IMR-90 (cell line): ENCODE measurements at regions not wholly inside any gene's neighbourhood (a gene's known extent, or its start where the extent isn't known, plus 50 kb on each side); places are given as distances from the start of the nearest gene placed in this dataset.

ENCODE experiments used
- ATAC-seq: fragments of 200-7000 bp; cut with Tn5 transposase; 2 replicates; pipeline ENCODE4 v1.9.1; 2020; ENCODE audit warnings: low read depth, mild to moderate bottlenecking, moderate library complexity
- BruUV-seq: library from RNA; stranded (reverse); fragments of 400-500 nt; replicated peaks from 2 replicates; lab custom pipeline; 2021; lab: Mats Ljungman, UMichigan
- CTCF ChIA-PET: fragments of 300-600 bp; formaldehyde crosslinking; extraction: SDS; loops from one replicate; lab custom pipeline; 2021; ENCODE audit warnings: antibody characterized with exemption; lab: Yijun Ruan, JAX
- POLR2A ChIA-PET: fragments of 300-600 bp; sonication (Branson Sonifier 250); formaldehyde crosslinking; loops from one replicate; lab custom pipeline; 2022; ENCODE audit warnings: antibody characterized with exemption; ENCODE audit not compliant: unreplicated experiment; lab: Charles Lee
- DNase-seq: peaks from one replicate; pipeline ENCODE4 v3.0.0; 2013
- H2AFZ ChIP-seq: replicated peaks from 2 replicates; pipeline ENCODE3; 2013; ENCODE audit warnings: low read length, mild to moderate bottlenecking; ENCODE audit not compliant: poor library complexity
- H2AK5ac ChIP-seq: 2 replicates; pipeline ENCODE4 v1.6.1; 2013; ENCODE audit warnings: low read depth, low read length, inconsistent platforms
- H2AK9ac ChIP-seq: replicated peaks from 2 replicates; pipeline ENCODE3; 2013; ENCODE audit warnings: mild to moderate bottlenecking, low read depth, low read length, moderate library complexity; ENCODE audit not compliant: poor library complexity
- H2BK120ac ChIP-seq: 2 replicates; pipeline ENCODE4 v1.6.1; 2013; ENCODE audit warnings: low read depth, low read length, inconsistent platforms
- H2BK15ac ChIP-seq: 3 replicates; pipeline ENCODE4 v1.6.1; 2013; ENCODE audit warnings: low read depth, low read length, inconsistent platforms
- H2BK20ac ChIP-seq: 2 replicates; pipeline ENCODE4 v1.6.1; 2013; ENCODE audit warnings: low read depth, mild to moderate bottlenecking, inconsistent platforms, low read length, moderate library complexity
- H2BK5ac ChIP-seq: 2 replicates; pipeline ENCODE4 v1.6.1; 2013; ENCODE audit warnings: mild to moderate bottlenecking, low read depth, low read length, inconsistent platforms; ENCODE audit not compliant: poor library complexity, severe bottlenecking
- H3K14ac ChIP-seq: replicated peaks from 2 replicates; pipeline ENCODE4 v1.6.1; 2013; ENCODE audit warnings: low read depth, low read length, inconsistent platforms
- H3K18ac ChIP-seq: 2 replicates; pipeline ENCODE4 v1.6.1; 2013; ENCODE audit warnings: low read depth, low read length, control low read depth
- H3K23ac ChIP-seq: 2 replicates; pipeline ENCODE4 v1.6.1; 2013; ENCODE audit warnings: low read depth, low read length, inconsistent platforms
- H3K27ac ChIP-seq: 2 replicates; pipeline ENCODE4 v1.5.1; 2013; ENCODE audit warnings: mild to moderate bottlenecking, control low read depth, low read length; ENCODE audit not compliant: insufficient read depth
- H3K27me3 ChIP-seq: 2 replicates; pipeline ENCODE4 v1.6.1; 2013; ENCODE audit warnings: low read length; ENCODE audit not compliant: control insufficient read depth, insufficient read depth
- H3K36me3 ChIP-seq: 2 replicates; pipeline ENCODE4 v1.6.1; 2013; ENCODE audit warnings: low read length, mixed read lengths; ENCODE audit not compliant: control insufficient read depth, insufficient read depth
- H3K4ac ChIP-seq: 2 replicates; pipeline ENCODE4 v1.6.1; 2013; ENCODE audit warnings: low read depth, low read length, inconsistent platforms
- H3K4me1 ChIP-seq: 2 replicates; pipeline ENCODE4 v1.6.1; 2013; ENCODE audit warnings: low read length, mixed read lengths; ENCODE audit not compliant: control insufficient read depth, insufficient read depth
- H3K4me2 ChIP-seq: 2 replicates; pipeline ENCODE4 v1.6.1; 2013; ENCODE audit warnings: low read depth, mild to moderate bottlenecking, control low read depth, low read length, moderate library complexity
- H3K4me3 ChIP-seq: 2 replicates; pipeline ENCODE4 v1.5.1; 2013; ENCODE audit warnings: low read depth, mild to moderate bottlenecking, control low read depth, low read length, moderate library complexity; ENCODE audit not compliant: insufficient read depth
- H3K56ac ChIP-seq: 2 replicates; pipeline ENCODE4 v1.6.1; 2013; ENCODE audit warnings: low read length, inconsistent platforms; ENCODE audit not compliant: insufficient read depth; ENCODE audit errors: extremely low read depth
- H3K79me1 ChIP-seq, 2 experiments: 2 replicates each; pipeline ENCODE4 v1.6.1; 2013; ENCODE audit warnings: low read length in 2 of 2, inconsistent platforms in 1 of 2, low read depth in 1 of 2
- H3K9ac ChIP-seq: 2 replicates; pipeline ENCODE4 v1.6.1; 2013; ENCODE audit warnings: low read depth, low read length, control low read depth
- H3K9me1 ChIP-seq: 2 replicates; pipeline ENCODE4 v1.6.1; 2013; ENCODE audit warnings: low read length, inconsistent platforms; ENCODE audit not compliant: insufficient read depth
- H3K9me3 ChIP-seq: 2 replicates; pipeline ENCODE4 v1.6.1; 2013; ENCODE audit warnings: low read length; ENCODE audit not compliant: control insufficient read depth, insufficient read depth
- H4K20me1 ChIP-seq: 2 replicates; pipeline ENCODE4 v1.6.1; 2013; ENCODE audit warnings: low read length, inconsistent platforms; ENCODE audit not compliant: insufficient read depth
- H4K5ac ChIP-seq: 2 replicates; pipeline ENCODE4 v1.6.1; 2013; ENCODE audit warnings: mild to moderate bottlenecking, low read depth, low read length, control low read depth
- H4K8ac ChIP-seq, 2 experiments: 2 replicates each; pipeline ENCODE4 v1.6.1; 2013; ENCODE audit warnings: low read depth in 2 of 2, low read length in 2 of 2, control low read depth in 1 of 2, inconsistent platforms in 1 of 2
- H4K91ac ChIP-seq: 2 replicates; pipeline ENCODE4 v1.6.1; 2013; ENCODE audit warnings: low read depth, low read length, inconsistent platforms; ENCODE audit not compliant: insufficient read depth
- BHLHE40 ChIP-seq: fragments of 150-350 bp; IDR thresholded peaks from 2 replicates; pipeline ENCODE4 v1.6.1; 2016; ENCODE audit warnings: mild to moderate bottlenecking, low read depth, low read length
- CEBPB ChIP-seq: IDR thresholded peaks from 2 replicates; pipeline ENCODE4 v1.6.1; 2012; ENCODE audit warnings: low read depth, low read length, improper control_type of control experiment
- CHD1 ChIP-seq: IDR thresholded peaks from 2 replicates; pipeline ENCODE4 v1.6.1; 2012; ENCODE audit warnings: low read depth, low read length, improper control_type of control experiment
- ELK1 ChIP-seq: fragments of 150-350 bp; IDR thresholded peaks from 2 replicates; pipeline ENCODE4 v1.6.1; 2016; ENCODE audit warnings: low read depth, mild to moderate bottlenecking, low read length, moderate library complexity, borderline replicate concordance
- FOS ChIP-seq: fragments of 150-350 bp; IDR thresholded peaks from 2 replicates; pipeline ENCODE4 v1.6.1; 2016; ENCODE audit warnings: low read depth, low read length
- MAFK ChIP-seq: IDR thresholded peaks from 2 replicates; pipeline ENCODE4 v1.6.1; 2012; ENCODE audit warnings: low read depth, low read length, improper control_type of control experiment
- MAZ ChIP-seq: IDR thresholded peaks from 2 replicates; pipeline ENCODE4 v1.6.1; 2012; ENCODE audit warnings: low read depth, mild to moderate bottlenecking, low read length, improper control_type of control experiment, moderate library complexity, borderline replicate concordance
- MXI1 ChIP-seq: IDR thresholded peaks from 2 replicates; pipeline ENCODE4 v1.6.1; 2012; ENCODE audit warnings: low read depth, mild to moderate bottlenecking, low read length, moderate library complexity, borderline replicate concordance
- NFE2L2 ChIP-seq: fragments of 150-350 bp; IDR thresholded peaks from 2 replicates; pipeline ENCODE4 v1.6.1; 2016; ENCODE audit warnings: low read depth, mild to moderate bottlenecking, low read length
- POLR2A ChIP-seq: IDR thresholded peaks from 2 replicates; pipeline ENCODE4 v1.6.1; 2012; ENCODE audit warnings: mild to moderate bottlenecking, low read depth, low read length
- RAD21 ChIP-seq: IDR thresholded peaks from 2 replicates; pipeline ENCODE4 v1.6.1; 2012; ENCODE audit warnings: low read length, improper control_type of control experiment
- RCOR1 ChIP-seq: IDR thresholded peaks from 2 replicates; pipeline ENCODE4 v1.6.1; 2012; ENCODE audit warnings: mild to moderate bottlenecking, low read length, improper control_type of control experiment; ENCODE audit not compliant: insufficient replicate concordance
- RFX5 ChIP-seq: IDR thresholded peaks from 2 replicates; pipeline ENCODE4 v1.8.0; 2012; ENCODE audit warnings: low read depth, mild to moderate bottlenecking, low read length, moderate library complexity
- SMC3 ChIP-seq: fragments of 150-350 bp; IDR thresholded peaks from 2 replicates; pipeline ENCODE4 v1.6.1; 2016; ENCODE audit warnings: low read depth, mild to moderate bottlenecking, antibody characterized with exemption, low read length, moderate library complexity
- USF2 ChIP-seq: fragments of 150-350 bp; IDR thresholded peaks from 2 replicates; pipeline ENCODE4 v1.6.1; 2017; ENCODE audit warnings: mild to moderate bottlenecking, antibody characterized with exemption, low read length, low read depth
- WGBS, 2 experiments: methylation state at CpG; one replicate each; pipeline versions ENCODE4 v1.1.5 to v1.1.7; 2013; ENCODE audit warnings: missing lambda C conversion rate in 2 of 2; ENCODE audit not compliant: insufficient read length in 1 of 2; ENCODE audit errors: extremely low coverage in 2 of 2; 5-methylcytosine and 5-hydroxymethylcytosine counted together
- dilution Hi-C: fragments of 300-500 bp; cut with HindIII; formaldehyde crosslinking; loops from one replicate; pipeline ENCODE4 v1.14.3; 2018; ENCODE audit warnings: low sequenced_read_pairs; ENCODE audit not compliant: unreplicated experiment
- in situ Hi-C: fragments of 300-500 bp; cut with MboI; formaldehyde crosslinking; loops from 3 replicates; pipeline ENCODE4 v1.14.3; 2019; ENCODE audit warnings: low sequenced_read_pairs, inconsistent platforms, mixed read lengths
- intact Hi-C: fragments of 100-400 bp; cut with micrococcal nuclease; formaldehyde crosslinking; loops from 2 replicates; pipeline ENCODE4 v1.10.0; 2022

- Histone ChIP-seq H3K14ac (no peak overlapping the region), H4K20me1 (no peaks in the 10 kb centered on the region), H2AK9ac (no peak overlapping the region), H3K4ac (no peak overlapping the region), H3K4me2 (no peak overlapping the region), H4K5ac (no peak overlapping the region), H3K36me3 (no peaks in the 10 kb centered on the region), H3K18ac (no peak overlapping the region), H3K9me3 (no peaks in the 10 kb centered on the region; the same call in 1 of the 2 replicates), H3K23ac (no peak overlapping the region), H2BK120ac (no peak overlapping the region), H3K27me3 (no peaks in the 10 kb centered on the region), H3K9me1 (no peaks in the 10 kb centered on the region), H2AK5ac (no peak overlapping the region), H3K56ac (no peak overlapping the region), H2BK5ac (no peak overlapping the region), H2BK20ac (no peak overlapping the region), H3K4me3 (no peak overlapping the region), H3K79me1 (no peaks in the 10 kb centered on the region), H3K9ac (no peak overlapping the region), H3K27ac (no peak overlapping the region), H3K4me1 (peaks cover 6% of the 10 kb centered on the region; the same call in 1 of the 2 replicates), H4K91ac (no peak overlapping the region), H2BK15ac (no peak overlapping the region), H2AFZ (no peak overlapping the region), H4K8ac (no peak overlapping the region)
- BruUV-seq, result no TSS peak
- ATAC-seq, result no peak
- WGBS, 2 experiments, result 70% methylated on average over 2 of the region's 5 CpGs; no CpG with 5 or more reads in 1 of the 2 experiments
- in situ Hi-C loops, result no loop called here
- CTCF ChIA-PET, result no interaction called here
- POLR2A ChIA-PET, result no interaction called here
- dilution Hi-C loops, result no loop called here
- intact Hi-C loops, result loop anchor here (5.0 kb wide), 1 partner anchor 179 kb away; no protein-coding TSS in a partner anchor
- no peak for DNase-seq
- TF ChIP-seq MAZ (no peak), SMC3 (no peak), FOS (no peak), CHD1 (no peak), MXI1 (no peak), RAD21 (no peak), RFX5 (no peak), ELK1 (no peak), USF2 (no peak), CEBPB (no peak), BHLHE40 (no peak), MAFK (no peak), NFE2L2 (no peak), RCOR1 (no peak), POLR2A (no peak)
These were observed 181.5 kb upstream of the ACVR2A start for GRCh38 chr2:147663153-147663961.
